ENCODE measurements at regions not wholly inside any gene's neighbourhood (a gene's known extent, or its start where the extent isn't known, plus 50 kb on each side); places are given as distances from the start of the nearest gene placed in this dataset.
A peak's percentile ranks its signal among the peaks of the same experiment; 100 is the strongest.

DNA sequence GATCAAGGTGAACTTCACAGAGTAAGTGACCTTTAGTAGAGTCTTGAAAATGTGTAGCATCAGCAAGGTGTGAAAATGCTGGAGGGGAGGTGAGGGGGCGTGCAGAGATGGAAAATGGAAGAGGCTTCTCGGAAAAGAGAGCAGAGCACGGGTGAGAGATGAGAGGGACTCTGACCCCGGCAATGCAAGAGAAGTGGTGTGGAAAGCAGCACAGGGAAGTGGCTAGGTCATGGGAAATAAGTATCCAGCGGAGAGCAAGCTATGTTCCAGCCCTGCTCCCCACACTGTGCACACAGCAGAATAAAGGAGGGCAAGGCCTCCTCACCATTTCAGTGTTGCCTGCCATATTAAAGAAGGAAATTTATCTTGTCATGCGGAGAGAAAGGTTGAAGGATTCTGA, 241.7 kb upstream of the DOK6 start:
- Histone ChIP-seq H3K4me3 (ENCODE audit: low read depth, low read length) (no peak overlapping the region), H3K36me3 (ENCODE audit: control insufficient read depth, insufficient read depth, low read length) (no peaks in the 10 kb centered on the region), H3K27me3 (ENCODE audit: control insufficient read depth, insufficient read depth, low read length) (no peaks in the 10 kb centered on the region)
- DNase-seq (ENCODE audit: low read depth) = no peak
- TF ChIP-seq, protein P1, sequence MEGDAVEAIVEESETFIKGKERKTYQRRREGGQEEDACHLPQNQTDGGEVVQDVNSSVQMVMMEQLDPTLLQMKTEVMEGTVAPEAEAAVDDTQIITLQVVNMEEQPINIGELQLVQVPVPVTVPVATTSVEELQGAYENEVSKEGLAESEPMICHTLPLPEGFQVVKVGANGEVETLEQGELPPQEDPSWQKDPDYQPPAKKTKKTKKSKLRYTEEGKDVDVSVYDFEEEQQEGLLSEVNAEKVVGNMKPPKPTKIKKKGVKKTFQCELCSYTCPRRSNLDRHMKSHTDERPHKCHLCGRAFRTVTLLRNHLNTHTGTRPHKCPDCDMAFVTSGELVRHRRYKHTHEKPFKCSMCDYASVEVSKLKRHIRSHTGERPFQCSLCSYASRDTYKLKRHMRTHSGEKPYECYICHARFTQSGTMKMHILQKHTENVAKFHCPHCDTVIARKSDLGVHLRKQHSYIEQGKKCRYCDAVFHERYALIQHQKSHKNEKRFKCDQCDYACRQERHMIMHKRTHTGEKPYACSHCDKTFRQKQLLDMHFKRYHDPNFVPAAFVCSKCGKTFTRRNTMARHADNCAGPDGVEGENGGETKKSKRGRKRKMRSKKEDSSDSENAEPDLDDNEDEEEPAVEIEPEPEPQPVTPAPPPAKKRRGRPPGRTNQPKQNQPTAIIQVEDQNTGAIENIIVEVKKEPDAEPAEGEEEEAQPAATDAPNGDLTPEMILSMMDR (IDR thresholded peaks at IDR 0.05; ENCODE audit: insufficient read depth, low read depth, low read length) = no peak
- ChIA-PET CTCF (no interaction called here), POLR2A (no interaction called here)

DNA sequence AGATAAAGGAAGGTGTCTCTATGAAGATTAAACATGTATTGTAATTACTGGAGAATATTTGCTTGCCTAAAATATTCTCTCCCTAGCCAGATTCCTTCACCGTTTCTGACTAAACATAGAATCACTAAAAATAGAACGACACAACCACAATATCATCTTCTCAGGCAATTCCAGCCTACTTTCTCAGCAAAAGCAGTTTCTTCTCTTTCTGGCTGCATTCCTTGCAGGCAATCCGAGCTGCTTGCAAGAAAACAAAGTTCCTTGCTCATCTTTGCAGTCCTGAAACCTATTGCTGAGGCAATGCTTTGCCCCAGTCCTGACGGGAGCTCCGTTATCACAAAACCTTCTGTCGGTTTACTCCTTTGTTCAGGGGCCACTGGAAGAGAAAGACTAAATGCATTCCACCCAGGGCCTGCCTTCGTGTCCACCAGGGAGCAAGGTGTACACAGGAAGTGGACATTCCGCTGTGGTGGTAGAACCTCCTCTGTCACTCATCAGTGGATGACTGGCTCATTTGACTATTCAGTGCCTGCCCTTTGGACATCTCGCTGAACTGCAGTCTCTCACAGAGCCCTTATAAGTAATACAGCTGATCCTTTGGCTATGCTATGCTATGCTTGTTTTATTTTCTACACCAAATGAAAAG, 239.2 kb upstream of the DOK6 start:
- DNase-seq (ENCODE audit: low read depth) = peak; percentile 19
- Histone ChIP-seq H3K27me3 (ENCODE audit: control insufficient read depth, insufficient read depth, low read length) (no peaks in the 10 kb centered on the region), H3K4me3 (ENCODE audit: low read depth, low read length) (no peak overlapping the region), H3K36me3 (ENCODE audit: control insufficient read depth, insufficient read depth, low read length) (no peaks in the 10 kb centered on the region)
- ChIA-PET CTCF (no interaction called here), POLR2A (no interaction called here)
- TF ChIP-seq, protein P1 (IDR thresholded peaks at IDR 0.05; ENCODE audit: insufficient read depth, low read depth, low read length) = no peak

- no peaks in the 10 kb centered on the region for H3K27me3 ChIP-seq (ENCODE audit: control insufficient read depth, insufficient read depth, low read length)
- H3K36me3 ChIP-seq (ENCODE audit: control insufficient read depth, insufficient read depth, low read length) = no peaks in the 10 kb centered on the region
- ChIA-PET CTCF (no interaction called here), POLR2A (interaction anchor here (0.6 kb wide), 1 partner anchor 329 kb away, joined by 3 read pairs; no protein-coding TSS in a partner anchor)
- TF ChIP-seq, protein P1 (IDR thresholded peaks at IDR 0.05; ENCODE audit: insufficient read depth, low read depth, low read length) = no peak
- H3K4me3 ChIP-seq (ENCODE audit: low read depth, low read length) = no peak overlapping the region
- no peak for DNase-seq (ENCODE audit: low read depth)
Measured at GRCh38 chr18:69162649-69163048, 238.0 kb upstream of the DOK6 start.

GRCh38 chr18:69172046-69172445, 228.6 kb upstream of the DOK6 start:
- TF ChIP-seq, protein P1 (IDR thresholded peaks at IDR 0.05; ENCODE audit: insufficient read depth, low read depth, low read length) = no peak
- H3K36me3 ChIP-seq (ENCODE audit: control insufficient read depth, insufficient read depth, low read length) = no peaks in the 10 kb centered on the region
- no peaks in the 10 kb centered on the region for H3K27me3 ChIP-seq (ENCODE audit: control insufficient read depth, insufficient read depth, low read length)
- ChIA-PET POLR2A (no interaction called here), CTCF (no interaction called here)
- H3K4me3 ChIP-seq (ENCODE audit: low read depth, low read length) = no peak overlapping the region
- DNase-seq (ENCODE audit: low read depth) = no peak

DNA sequence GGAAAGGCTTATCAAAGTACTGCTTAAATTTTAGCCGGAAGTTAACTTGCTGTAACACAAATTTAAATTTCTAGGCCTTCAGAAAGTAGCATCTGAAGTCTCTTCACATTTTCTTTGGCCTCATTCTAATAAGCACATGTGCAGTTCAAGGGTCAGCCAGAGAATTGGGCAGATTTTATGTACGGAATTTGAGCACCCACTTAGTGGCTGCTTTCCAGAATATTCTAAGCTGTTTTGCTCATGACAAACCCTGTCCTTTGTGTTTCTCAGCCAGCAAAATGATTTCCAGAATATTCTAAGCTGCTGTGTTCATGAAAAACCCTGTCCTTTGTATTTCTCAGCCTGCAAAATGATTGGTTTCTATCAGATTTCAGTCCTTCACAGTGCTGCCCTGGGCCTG, 225.0 kb upstream of the DOK6 start:
- POLR2A ChIA-PET = no interaction called here
- TF ChIP-seq, protein P1 (IDR thresholded peaks at IDR 0.05; ENCODE audit: insufficient read depth, low read depth, low read length) = no peak
- no peak for DNase-seq (ENCODE audit: low read depth)
- CTCF ChIA-PET = no interaction called here
- H3K36me3 ChIP-seq (ENCODE audit: control insufficient read depth, insufficient read depth, low read length) = no peaks in the 10 kb centered on the region
- no peaks in the 10 kb centered on the region for H3K27me3 ChIP-seq (ENCODE audit: control insufficient read depth, insufficient read depth, low read length)
- H3K4me3 ChIP-seq (ENCODE audit: low read depth, low read length) = no peak overlapping the region

All from BJ (cell line).